ENCODE measurements at regions not wholly inside any gene's neighbourhood (a gene's known extent, or its start where the extent isn't known, plus 50 kb on each side); places are given as distances from the start of the nearest gene placed in this dataset.

DNA sequence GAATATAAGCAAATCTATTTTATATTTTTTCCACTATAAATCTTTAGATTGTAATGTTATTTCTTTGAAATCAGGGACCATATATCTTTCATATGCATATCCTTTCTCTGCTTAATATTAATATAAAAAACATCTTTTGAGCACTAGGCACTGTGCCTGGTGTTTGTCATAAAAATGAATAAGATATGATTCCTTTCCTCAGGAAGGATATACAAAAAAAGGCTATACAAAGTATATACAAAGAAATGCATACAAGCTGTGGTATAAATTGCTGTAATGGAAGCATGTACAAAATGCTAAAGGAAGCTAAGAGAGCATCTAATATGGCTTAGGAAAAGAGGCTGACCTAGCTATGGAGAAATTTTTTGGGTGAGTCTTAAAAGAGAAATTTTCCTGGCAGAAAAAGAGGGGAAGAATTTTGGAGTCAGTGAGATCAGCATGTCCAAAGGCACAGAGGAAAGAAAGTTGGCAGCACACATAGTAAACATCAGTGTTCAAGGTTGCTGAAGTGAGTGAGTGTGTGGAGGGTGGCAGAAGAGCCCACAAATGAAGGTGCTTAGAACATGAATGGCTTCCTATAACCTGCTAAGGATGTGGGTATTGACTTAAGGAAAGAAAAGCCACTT is 500.0 kb downstream of the SPRY1 start:
- DNase-seq = no peak

DNA sequence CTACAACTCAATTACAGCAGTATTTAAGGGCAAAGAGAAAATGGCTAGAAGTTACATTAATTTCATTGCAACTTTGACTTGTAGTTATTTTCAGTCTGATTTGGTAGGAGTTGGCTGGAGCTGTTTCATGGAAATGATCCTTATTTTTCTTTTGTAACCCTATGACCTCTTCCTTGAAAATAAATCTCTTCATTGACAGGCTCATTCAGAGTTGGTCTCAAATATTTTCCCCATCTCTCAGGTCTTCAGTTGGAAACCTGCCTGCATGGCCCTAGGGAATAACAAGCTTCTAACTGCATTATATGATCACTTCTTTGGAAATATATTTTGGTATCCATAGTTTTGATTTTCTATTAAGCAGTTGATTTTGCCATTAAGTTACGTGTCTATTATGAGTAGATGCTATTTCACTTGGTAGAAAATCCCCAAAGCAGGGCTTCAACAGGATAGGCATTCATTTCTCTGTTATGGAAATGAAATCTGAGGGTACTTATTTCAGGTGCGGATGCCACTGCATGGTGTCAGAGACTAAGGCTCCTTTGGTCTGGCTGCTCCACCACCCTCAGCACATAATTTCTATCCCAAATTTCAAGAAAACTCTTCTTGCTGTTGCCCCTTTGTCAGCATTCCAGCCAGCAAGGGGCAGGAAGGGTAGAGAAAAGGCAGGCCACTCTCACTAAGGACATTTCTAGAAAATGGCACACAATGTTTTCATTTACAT is 502.5 kb downstream of the SPRY1 start:
- no peak for DNase-seq

GRCh38 chr4:123904882-123905281 is 508.3 kb downstream of the SPRY1 start:
- DNase-seq = no peak

DNA sequence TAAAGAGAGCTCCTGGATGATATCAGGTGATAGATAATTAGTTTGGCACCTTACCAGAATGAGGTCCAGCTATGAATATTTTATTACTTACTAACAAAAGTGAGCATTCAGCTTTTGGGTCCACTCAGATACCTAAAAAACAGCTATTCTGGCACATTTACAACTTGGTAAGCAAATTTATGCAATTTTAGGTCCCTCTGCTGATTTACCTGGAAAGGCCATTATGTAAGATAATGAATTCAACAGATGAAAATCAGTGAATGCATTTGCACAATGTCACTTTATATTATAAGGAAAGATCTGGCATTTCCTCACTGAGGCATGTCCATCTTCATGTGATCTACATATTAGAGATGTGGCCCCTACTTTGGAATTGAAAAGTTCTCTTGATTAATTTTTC is 517.0 kb downstream of the SPRY1 start:
- DNase-seq = no peak

DNA sequence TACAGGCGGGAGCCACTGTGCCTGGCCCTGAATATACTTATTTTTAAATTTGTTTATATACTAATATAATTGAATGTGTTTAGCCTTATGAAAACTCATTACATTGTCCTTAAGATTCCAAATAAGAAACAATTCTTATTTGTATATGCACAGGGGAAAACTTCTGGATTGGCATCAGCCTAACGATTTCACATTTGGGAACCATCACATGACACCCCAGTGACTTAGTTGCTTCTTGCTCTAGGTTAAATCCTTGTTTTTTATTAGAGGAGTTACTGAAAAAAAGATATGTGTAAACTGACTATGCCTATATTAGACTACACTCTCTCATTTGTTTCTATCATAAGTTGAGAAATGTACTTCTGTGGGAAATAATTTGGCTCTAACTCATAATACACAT is 520.2 kb downstream of the SPRY1 start:
- no peak for DNase-seq

DNA sequence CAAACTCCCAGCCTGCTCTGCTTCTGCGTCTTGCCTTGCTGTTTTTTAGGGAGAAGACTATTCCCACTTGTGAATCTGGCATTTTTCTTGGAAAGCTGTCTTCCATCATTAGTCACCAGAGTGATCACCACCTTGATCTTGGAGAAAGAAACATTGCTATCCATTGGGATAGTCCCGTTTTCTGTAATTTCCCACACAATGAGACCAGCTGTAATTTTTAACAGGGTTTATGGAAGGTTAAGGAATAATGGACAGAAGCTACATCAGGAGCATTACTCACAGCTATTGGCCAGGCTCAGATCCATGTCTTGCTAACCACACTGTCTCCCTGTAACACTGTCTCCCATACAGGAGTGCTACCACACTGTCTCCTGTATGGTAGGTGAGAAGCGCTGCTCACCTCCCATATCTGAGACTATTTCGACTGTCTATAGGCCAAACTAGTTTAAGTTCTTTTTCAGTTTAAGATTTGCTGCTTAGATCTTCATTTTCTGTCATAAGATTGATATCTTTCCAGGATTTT is 523.0 kb downstream of the SPRY1 start:
- DNase-seq = no peak

DNA sequence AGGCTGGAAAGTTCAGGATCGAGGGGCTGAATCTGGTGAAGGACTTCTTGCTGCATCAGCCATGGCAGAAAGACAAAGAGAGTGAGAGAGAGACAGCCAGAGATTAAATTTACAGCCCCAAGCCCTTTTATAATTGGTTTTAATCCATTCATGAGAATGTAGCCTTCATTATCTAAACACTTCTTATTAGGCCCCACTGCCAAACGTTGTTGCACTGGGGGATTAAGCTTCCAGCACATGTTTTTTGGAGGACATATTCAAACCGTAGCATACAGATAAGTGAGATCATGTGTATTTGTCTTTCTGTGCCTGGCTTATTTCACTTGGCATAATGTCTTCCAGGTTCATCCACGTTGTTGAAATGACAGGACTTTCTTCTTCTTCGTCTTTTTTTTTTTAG is 524.7 kb downstream of the SPRY1 start:
- DNase-seq = no peak

- DNase-seq = peak; percentile 39
These were observed 526.3 kb downstream of the SPRY1 start for GRCh38 chr4:123922847-123923246.

GRCh38 chr4:123924536-123924935 is 527.9 kb downstream of the SPRY1 start:
- DNase-seq = no peak

- no peak for DNase-seq
These were observed 533.0 kb downstream of the SPRY1 start for GRCh38 chr4:123929565-123929964.

DNA sequence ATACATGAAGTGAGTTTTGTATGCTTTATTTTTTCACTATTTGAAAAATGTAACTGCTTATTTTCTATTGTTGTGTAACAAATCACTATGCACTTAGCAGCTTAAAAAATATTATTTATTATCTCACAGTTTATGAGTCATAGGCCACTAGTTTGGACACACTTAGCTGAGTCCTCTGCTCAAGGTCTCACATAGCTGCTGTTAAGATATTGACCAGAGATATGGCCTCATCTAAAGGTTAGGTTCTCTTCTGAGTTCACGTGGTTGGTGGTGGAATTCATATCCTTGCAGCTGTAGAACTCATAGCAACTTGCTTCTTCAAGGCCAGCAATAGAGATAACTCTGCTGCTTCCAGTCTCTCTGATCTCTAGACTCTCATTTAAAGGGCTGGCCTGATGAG is 534.4 kb downstream of the SPRY1 start:
- DNase-seq = no peak

DNA sequence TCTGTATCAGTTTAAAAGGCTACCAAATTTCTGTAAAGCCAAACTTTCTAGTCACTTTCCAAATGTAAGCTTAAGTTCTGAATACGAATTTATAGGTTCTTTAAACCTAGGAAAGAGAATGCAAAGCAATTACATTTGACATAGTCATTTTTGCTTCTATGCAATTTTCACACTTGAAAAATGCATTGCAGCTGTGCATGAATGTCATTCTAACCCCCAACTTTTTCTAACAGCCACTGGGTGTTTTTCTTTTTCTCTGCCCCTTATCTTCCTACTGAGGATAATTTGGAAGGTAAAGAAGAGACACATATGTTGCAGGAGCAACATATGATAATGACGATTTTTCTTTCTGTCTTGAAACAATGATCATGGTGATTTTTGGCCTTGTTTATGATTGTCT is 537.5 kb downstream of the SPRY1 start:
- no peak for DNase-seq

- DNase-seq = no peak
These were observed 540.0 kb downstream of the SPRY1 start for GRCh38 chr4:123936621-123937043.

DNA sequence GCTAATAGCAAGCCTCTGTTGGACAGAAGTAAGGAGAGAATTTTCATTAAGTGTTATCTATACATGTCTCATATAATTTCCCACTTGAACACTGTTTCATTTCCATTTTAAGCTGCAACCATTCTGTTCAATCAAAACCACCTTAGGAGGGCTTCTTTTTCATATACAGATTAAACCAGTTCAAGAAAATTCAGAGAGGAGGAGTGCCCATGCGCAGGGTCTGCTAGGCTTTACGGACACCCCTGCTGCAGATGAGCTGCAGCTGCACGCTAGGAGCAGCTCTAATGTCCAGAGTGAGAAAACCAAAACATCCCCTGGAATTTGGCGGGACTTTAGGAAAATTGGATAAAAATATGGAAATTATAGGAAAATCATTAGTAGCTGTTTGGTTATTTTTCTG is 541.0 kb downstream of the SPRY1 start:
- DNase-seq = no peak

DNA sequence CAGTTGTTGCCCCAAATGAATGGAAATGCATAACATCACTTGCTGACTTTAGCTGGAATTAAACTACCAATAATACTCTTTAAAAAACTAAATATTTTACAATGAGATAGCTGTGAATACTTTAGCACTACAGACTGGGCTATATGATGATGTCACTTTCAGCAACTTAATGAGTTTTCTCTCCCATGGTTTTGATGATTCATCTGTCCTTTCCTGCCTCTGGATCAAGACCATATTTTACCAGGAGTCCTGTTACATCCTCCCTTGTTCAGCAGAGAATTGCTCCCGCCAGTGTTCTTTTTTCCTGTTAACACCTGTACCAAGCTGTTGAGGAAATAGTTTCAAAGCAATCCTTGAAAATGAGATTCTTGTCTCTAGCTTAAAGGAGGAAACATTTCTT is 543.0 kb downstream of the SPRY1 start:
- DNase-seq = peak; percentile 25

DNA sequence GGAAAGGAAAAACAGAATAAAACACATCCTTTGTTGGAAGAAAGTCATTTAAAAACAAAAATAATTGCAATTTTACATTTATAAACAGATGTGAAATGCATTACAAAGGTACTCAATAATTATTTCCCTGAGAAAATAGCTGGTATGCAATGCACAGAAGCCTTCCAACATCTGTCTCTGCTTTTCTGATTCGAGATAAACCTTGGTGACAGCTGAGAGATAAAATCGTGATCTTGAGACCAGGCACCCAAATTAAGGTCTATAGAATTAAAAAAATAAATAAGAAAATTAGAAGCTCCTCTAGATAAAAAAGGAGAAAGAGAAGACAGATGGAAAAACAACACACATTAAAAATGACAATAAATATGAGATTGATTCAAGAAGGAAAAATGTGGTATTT is 544.0 kb downstream of the SPRY1 start:
- DNase-seq = no peak

DNA sequence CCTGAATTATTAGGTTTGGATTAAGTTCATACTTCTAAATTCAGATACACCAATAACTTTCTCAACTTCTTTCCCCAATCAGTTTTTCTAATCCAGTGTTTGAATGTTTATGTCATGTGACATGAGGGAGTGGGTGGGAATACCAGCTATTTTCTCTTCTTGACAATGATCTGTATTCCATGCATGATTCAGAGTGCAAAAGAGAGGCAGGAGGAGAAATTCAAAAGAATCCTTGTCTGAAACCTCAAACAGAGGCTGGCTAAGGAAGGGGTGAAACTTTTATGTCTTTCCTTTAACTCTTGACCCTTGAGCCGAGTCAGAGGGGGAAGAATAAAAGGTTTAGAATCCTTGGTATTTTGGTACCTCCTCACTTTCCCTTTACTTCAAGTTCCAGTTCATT is 544.7 kb downstream of the SPRY1 start:
- no peak for DNase-seq

- no peak for DNase-seq
These were observed 547.4 kb downstream of the SPRY1 start for GRCh38 chr4:123943976-123944375.

GRCh38 chr4:123945301-123945700 is 548.7 kb downstream of the SPRY1 start:
- no peak for DNase-seq

- no peak for DNase-seq
These were observed 553.9 kb downstream of the SPRY1 start for GRCh38 chr4:123950530-123950929.

DNA sequence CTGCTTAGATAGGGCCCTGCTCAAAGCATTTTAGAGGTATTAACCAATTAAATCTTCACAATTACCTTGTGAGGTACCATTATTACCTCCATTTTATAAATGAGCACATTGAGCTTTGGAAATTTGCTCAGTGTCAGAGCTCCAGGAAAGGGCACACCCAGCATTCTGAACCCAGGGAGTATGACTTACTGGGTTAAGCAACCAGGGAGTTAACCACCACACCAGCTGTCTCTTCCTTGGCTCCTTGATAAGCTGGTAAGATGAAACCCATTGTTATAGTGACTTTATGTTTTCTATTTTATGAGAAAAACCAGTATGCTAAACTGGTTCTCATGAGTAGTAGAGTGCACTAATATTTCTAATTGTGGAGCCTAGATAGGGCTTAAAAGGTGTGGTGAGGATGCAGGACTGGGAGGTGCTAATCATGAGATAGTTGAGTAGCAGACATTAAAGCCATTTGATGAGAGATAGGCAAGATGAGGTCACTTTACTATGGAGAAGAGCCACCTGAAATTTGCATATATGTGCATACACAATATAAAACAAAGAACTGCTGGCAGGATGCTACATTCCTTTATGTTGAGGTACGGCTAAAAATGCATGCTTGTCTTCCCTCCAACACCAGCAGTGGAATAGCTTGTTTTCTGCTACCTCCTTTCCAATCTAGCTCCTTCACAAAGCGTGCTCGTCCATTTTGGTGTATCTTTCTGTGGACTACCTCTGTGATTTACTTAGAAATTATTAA is 556.1 kb downstream of the SPRY1 start:
- peak; percentile 42 for DNase-seq

GRCh38 chr4:123953566-123953965 is 557.0 kb downstream of the SPRY1 start:
- DNase-seq = no peak

DNA sequence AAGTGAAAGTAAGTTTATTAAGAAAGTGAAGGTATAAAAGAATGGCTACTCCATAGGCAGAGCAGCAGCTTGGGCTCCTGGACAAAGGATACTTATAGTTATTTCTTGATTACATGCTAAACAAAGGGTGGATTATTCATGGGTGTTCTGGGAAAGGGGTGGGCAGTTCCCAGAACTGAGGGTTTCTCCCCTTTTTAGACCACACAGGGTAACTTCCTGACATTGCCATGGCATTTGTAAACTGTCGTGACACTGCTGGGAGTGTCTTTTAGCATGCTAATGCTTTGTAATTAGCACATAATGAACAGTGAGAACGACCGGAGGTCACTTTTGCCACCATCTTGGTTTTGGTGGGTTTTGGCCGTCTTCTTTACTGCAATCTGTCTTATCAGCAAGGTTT is 557.6 kb downstream of the SPRY1 start:
- peak; percentile 48 for DNase-seq
